ENCODE measurements at regions not wholly inside any gene's neighbourhood (a gene's known extent, or its start where the extent isn't known, plus 50 kb on each side); places are given as distances from the start of the nearest gene placed in this dataset.
"Not testable (repeated sequence)": the region's sequence is repeated elsewhere in the genome, so short reads cannot be mapped to it uniquely, and the experiment has no call there.

DNA sequence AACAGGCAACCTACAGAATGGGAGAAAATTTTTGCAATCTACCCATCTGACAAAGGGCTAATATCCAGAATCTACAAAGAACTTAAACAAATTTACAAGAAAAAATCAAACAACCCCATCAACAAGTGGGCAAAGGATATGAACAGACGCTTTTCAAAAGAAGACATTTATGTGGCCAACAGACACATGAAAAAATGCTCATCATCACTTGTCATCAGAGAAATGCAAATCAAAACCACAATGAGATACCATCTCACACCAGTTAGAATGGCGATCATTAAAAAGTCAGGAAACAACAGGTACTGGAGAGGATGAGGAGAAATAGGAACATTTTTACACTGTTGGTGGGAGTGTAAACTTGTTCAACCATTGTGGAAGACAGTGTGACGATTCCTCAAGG, 321.6 kb downstream of the RPLP1 start:
- not testable (repeated sequence) for DNase-seq

GRCh38 chr15:69774711-69775110, 322.1 kb downstream of the RPLP1 start:
- DNase-seq, result not testable (repeated sequence)

GRCh38 chr15:69777356-69777755, 320.4 kb downstream of the TLE3 start:
- DNase-seq, result no peak

DNA sequence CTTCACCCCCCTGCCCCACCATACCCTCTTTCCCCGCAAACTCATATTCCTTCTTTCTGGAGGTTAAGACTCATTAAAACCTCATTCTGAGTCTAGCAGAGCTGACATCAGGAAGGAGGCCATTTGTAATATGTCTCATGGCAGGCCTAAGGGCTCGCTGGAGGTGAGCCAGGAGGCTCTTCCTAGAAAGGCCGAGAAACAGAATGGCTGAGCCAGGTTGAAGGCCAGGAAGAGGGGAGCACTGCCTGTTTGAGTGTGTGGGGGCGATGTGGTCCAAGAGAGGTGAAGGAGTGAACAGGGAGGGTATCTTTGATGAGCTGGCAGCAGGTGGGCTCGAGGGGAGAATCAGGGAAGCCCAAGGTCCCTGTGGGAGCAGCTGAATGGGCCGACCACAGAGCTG, 317.3 kb downstream of the TLE3 start:
- DNase-seq, result no peak

DNA sequence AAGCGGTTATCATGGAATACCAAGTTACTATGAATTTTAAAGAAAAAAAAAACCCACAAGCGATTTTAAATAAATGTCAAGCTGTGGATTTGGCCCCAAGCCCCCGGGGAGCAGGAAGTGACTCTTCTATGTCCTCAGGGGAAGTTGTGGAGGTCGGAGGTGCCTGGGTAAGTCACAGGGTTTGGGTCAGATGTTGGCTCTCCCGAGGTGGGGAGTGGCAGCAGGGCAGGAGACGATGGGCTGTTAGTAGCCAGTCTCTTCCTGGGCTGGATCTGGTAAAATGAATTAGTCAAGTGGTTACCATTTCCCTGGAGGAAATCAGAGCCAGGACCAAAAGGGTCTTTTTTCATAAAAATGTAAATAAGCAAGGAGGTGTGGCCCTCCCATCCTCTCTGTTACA, 316.7 kb downstream of the TLE3 start:
- no peak for DNase-seq

DNA sequence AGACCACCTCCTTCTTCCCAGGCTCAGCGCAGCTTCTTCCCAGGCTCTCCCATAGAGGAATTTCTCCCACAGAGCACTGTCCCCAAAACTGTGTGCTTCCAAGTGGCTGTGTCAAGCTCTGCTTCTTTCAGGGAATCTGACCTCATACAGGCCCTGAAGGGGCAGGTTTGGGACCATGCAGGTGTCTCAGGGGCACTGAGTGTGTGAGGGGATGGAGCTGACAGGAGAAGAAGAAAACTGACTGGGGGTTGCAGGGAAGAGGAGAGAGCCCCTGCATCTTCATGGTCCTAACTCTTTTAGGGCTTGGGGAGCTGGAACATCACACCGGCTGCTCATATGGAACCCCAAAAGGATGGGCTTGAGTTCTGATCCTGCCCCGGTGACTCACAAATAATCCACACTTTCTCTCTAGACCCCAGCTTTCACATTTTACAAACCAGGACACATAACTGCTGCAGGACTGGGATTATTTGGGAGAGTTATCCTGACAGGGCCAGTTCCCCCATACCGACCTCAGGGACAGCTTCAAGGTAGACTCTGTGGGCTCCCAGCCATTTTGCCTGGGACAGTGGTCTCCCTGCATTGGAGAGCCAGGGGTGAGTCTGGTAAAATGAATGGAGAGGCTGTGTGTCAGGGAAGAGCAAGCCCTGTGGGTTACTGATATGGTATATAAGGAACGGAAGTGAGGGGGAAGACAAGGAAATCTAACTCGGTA, 316.1 kb downstream of the TLE3 start:
- no peak for DNase-seq

DNA sequence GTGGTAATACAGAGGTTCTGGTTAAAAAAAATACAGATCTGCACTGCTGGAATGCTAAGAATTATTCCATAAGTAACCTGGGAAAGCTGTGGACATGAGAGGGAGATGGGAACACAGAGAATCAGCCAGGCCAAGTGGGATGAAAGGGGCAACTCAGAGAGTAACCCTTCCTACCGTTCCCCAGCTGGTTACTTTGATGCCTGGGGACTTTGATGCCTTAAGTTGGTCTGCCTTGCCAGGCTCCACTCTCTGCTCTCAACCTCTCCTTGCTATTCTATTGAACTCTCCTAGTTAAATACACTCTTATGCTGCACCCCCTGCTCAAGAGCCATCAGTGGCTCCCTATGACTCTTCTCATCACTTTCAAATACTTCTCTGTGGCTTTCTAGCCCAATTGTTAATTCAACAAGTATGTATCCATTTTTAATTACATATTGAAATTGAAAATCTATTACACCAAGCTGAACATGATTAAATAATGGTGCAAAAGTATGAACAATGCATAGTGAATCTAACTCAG, 315.5 kb downstream of the TLE3 start:
- no peak for DNase-seq

DNA sequence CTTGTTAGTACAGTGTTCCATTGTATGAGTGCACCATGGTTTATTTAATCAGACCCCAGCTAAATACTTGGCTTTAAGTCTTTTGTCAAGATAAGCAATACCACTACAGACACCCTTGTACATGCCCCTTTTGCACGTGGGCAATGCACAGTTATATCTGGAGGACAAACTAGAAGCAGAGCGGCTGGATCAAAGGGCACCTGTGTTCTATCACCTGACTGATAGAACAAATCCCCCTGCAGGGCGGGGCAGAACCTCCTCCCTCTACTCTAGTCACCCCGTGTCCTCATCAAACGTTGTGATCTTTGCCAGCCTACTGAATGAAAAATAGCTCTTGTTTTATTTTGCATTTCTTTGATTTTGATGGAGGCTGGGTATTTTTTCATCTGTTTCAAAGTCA, 314.9 kb downstream of the TLE3 start:
- no peak for DNase-seq

DNA sequence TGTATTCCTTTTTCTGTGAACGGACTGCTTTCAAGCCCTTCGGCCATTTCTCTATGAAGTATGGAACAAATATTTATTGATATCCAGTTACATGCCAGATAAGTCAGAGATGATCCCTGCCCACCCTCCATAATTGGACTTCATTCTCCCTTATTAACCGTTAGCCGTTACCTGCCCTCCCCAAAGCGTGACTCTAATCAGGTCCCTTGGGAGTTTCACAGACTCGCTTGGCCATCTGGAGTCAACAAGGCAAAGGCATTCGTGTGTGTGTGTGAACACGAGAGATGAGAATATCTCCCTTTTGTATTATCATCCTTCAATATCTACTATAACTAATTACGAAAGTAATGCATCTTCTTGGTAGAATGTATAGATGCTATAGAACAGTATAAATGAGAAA, 314.5 kb downstream of the TLE3 start:
- no peak for DNase-seq

- DNase-seq, result no peak
Measured at GRCh38 chr15:69784798-69785566, 312.7 kb downstream of the TLE3 start.

DNA sequence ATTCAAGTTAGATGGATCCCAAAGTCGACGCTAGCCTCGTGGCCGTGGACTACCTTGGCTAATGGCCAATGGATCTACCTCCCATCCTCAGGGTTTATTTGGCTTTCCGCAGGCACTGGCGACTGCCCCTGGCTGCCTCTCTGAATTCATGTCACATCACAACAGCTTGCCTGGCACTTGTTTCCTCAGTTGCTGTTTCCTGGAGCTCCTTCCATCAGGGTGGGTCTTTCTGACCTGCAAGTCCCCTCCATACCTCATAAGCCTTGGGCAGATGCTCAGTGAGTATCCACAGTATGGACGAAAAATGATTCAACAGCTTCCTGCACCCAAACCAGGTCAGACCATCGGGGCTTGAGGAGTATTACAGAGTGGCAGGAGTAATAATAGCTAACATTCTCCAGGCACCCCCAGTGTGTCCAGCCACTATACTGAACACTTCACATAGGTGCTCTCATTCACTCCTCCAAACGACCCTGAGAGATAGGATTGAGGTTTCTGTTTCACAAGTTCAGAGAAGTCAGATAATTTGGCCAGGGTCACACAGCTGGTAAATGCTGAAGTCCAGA, 311.5 kb downstream of the TLE3 start:
- DNase-seq, result no peak

DNA sequence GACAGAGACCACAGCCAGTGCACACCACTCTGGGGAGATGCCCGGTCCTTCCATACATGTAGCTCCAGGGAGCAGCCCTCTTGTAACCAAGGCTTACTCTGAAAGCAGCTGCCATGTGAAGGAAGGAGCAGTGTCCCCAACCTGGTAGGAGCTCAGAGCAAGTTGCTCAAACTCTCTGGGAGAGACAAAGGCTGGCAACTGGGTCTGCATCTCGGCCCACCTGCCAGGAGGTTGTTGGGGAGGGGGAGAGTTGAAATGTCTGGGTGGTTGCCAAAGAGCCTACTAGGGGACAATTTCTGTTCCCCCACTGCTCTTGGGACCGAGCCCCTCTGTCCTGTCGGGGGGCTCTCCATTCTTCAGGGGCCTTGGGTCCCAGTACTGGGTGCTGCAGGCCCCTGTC, 309.9 kb downstream of the TLE3 start:
- DNase-seq, result no peak

DNA sequence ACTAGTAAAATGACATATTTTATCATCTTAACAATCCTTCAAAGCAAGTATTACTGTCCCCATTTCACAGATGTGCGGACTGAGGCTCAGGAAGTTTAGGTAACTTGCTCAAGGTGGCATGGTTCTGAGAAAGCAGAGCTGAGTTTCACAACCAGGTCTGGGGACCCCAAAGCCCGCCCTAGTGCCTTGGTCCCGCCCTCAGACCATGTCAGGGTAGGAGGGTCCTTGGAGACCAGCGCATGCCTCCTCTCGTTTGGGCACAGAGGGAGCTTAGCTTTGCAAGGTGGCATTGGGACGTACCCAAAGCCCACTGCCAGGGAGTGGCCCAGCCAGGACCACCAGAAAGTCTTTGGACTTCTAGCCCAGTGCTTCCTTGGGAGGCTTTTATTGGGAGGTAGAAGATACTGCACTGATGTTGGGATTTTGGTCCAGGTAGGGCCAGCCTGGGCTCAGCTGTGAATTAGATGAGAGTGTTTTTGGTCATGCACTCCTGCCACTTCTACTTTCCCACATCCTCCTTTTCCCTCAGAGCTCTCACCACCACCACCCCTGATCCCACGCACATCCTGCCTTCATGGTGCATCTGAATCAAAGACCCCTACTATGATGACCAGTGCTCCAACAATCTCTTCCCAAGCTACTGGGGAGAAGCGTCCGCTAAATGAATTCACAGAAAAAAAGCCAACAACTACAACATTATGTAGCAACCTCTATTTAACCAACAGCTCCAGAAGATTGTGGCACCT, 307.9 kb downstream of the TLE3 start:
- DNase-seq, result no peak

DNA sequence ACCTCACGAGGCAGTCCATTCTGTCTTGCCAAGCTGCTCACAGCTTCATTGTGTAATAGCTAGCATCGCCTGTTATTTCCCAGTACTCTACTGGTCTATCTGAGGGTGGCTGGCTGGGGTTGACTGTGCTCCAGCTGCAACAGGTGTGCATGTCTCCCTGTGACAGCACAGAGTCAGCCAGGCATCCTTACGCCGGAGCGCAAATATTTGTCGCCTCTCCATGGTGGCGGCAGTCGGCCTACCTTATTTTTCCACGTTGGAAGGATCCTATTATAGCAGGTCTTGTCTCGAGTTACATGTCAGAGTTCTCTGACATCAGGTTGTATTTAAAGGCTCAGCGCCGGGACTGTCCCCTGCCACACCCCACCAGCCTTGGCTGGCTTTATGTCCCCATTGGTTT, 307.1 kb downstream of the TLE3 start:
- DNase-seq, result no peak

GRCh38 chr15:69792823-69793222, 304.9 kb downstream of the TLE3 start:
- no peak for DNase-seq

- no peak for DNase-seq
Measured at GRCh38 chr15:69793431-69793780, 304.3 kb downstream of the TLE3 start.

DNA sequence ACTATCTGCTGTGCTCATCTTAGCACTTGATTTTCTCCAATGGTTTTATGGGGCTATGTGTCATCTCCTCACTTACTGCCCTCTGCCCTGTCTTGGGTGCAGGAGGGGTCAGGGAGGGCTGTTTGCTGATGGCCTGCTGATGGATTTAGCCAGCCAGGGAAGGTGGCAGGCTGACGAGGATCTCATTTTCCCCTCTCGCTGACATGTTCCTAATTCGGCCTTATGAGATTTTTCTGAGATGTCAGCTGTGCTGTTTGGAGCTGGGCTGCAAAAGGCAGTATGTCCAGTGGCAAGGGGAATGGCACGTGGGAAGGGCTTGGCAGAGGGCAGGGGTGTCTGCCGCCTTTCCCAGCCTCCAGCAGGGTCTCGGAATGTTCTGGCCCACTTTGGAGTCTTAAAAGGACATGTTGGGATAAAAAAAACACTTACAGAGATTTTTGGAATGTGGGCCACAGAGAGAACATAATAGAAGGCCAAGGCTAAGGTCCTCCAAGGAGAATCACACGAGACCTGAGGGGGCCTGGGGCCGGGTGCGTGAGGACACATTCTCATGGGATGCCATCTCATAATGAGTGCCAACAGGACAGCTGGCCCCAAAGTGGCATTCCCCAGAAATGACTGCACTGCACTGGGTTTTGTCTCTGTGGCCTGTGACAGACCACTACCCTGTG, 303.8 kb downstream of the TLE3 start:
- no peak for DNase-seq

- no peak for DNase-seq
Measured at GRCh38 chr15:69794645-69795469, 302.9 kb downstream of the TLE3 start.

- no peak for DNase-seq
Measured at GRCh38 chr15:69795601-69796000, 302.1 kb downstream of the TLE3 start.

DNA sequence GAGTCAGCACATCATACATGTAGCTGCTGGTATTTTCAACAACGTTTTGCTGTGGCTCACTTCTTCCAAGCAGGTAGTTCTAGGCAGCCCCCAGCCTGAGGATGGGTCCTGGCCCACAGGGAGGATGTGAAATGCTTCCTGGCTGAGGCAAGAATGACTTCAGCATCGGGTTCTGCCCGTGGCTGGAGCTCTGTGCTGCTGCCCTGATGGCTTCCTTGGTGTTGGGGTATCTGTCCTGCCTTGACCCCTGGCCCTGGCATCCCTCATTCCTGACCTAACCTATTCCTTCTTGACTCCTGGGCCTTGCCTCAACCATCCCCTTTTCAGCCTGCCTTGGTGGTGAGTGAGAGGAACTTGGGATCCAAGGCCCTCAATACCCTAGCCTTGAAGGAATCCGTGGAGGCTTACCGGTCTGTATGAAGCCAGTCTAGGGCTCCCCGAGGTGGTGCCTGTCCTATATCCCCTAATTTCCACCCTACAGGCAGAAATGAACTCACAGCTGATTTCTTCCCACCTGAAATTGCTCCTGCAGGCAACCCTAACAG, 300.6 kb downstream of the TLE3 start:
- no peak for DNase-seq

GRCh38 chr15:69797615-69798014, 300.1 kb downstream of the TLE3 start:
- DNase-seq, result no peak
